Ovary (tissue), 7 donors: ENCODE measurements at regions not wholly inside any gene's neighbourhood (a gene's known extent, or its start where the extent isn't known, plus 50 kb on each side); places are given as distances from the start of the nearest gene placed in this dataset.

Source experiments
- DNase-seq, 5 donors: peaks; one replicate each; pipeline ENCODE4 v3.0.0-alpha.2; 2019 to 2020
- H3K27ac ChIP-seq, 2 donors: fragments of 200-600 bp; one replicate each; pipeline versions ENCODE4 v1.5.1 to v1.8.0; 2019 to 2022
- H3K27me3 ChIP-seq: fragments of 200-600 bp; one replicate; pipeline ENCODE4 v1.8.0; 2022
- H3K36me3 ChIP-seq: fragments of 200-600 bp; sonication (generic); one replicate; pipeline ENCODE4 v1.5.1; 2019
- H3K4me1 ChIP-seq: one replicate; pipeline ENCODE4 v1.8.1; 2013; ENCODE audit warnings: mild to moderate bottlenecking, moderate library complexity; ENCODE audit not compliant: insufficient read depth
- H3K4me3 ChIP-seq: fragments of 200-600 bp; sonication (generic); one replicate; pipeline ENCODE4 v1.5.1; 2017
- H3K9me3 ChIP-seq, 2 donors: fragments of 200-600 bp in 1 of 2; sonication (generic) in 1 of 2; one replicate each; pipeline versions ENCODE4 v1.5.1 to v1.8.1; 2013 to 2019; ENCODE audit warnings: mild to moderate bottlenecking in 1 of 2, moderate library complexity in 1 of 2
- EP300 ChIP-seq: sonication (generic); formaldehyde crosslinking; IDR thresholded peaks from one replicate; pipeline ENCODE4 v1.6.1; 2017; ENCODE audit warnings: antibody characterized with exemption
- POLR2A ChIP-seq: fragments of 450-650 bp; IDR thresholded peaks from one replicate; pipeline ENCODE4 v1.6.1; 2017; ENCODE audit warnings: antibody characterized with exemption, mild to moderate bottlenecking, moderate library complexity
- WGBS, 3 donors: extraction: QIAGEN DNeasy Blood & Tissue Kit in 1 of 3; methylation state at CpG; one replicate each; pipeline versions ENCODE4 v1.1.5 to v1.1.7; 2013 to 2017; 5-methylcytosine and 5-hydroxymethylcytosine counted together
- intact Hi-C, 4 donors: fragments of 100-400 bp; cut with DNase I; formaldehyde crosslinking; loops; one replicate each; pipeline versions ENCODE4 v1.11.0 to v1.15.1; 2022 to 2023
- TF ChIP-seq, protein P1 (sequence below), 3 donors: fragments of 450-650 bp in 2 of 3; fragments of 200-600 bp in 1 of 3; IDR thresholded peaks; one replicate each; pipeline versions ENCODE4 v1.5.1 to v1.8.0; 2016 to 2022; ENCODE audit warnings: antibody characterized with exemption in 3 of 3, mild to moderate bottlenecking in 1 of 3
- donor health status: DM: no; HTN: no; CAD: no; lungs with moderate emphysema.
- donor health status: DM: no; HTN: no; CAD: no.
- donor health status: Bipolar disorder and iron deficiency.
- donor health status: DM: no; HTN: no; CAD: no.
- donor health status: DM: yes; HTN: yes; CAD: no.

DNA sequence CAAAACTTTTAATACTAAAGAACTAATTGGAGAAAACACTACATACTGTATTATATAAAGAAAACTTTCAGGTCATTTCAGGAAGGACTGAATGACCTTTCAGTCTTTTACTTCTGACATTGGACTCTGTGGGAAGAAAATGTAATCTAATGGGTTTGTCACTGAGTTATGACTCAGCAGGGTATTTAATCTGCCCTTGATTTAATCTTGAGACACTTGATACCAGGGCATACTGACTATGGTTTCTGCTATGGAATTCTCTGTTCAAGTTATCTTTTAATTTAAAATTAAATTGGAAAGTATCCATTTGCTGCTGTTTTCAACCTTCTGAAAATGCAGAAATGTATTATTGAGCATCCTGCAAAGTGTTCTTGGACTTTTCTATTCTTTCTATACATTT is 354.2 kb upstream of the GALNT5 start:
- no peaks in the 10 kb centered on the region for H3K9me3 ChIP-seq
- no peak overlapping the region for H3K4me3 ChIP-seq
- no peak for DNase-seq
- no peaks in the 10 kb centered on the region for H3K27me3 ChIP-seq
- H3K27ac ChIP-seq = no peak overlapping the region
- no peaks in the 10 kb centered on the region for H3K36me3 ChIP-seq
- H3K4me1 ChIP-seq = no peaks in the 10 kb centered on the region
- TF ChIP-seq EP300 (no peak), POLR2A (no peak)
- TF ChIP-seq, protein P1, sequence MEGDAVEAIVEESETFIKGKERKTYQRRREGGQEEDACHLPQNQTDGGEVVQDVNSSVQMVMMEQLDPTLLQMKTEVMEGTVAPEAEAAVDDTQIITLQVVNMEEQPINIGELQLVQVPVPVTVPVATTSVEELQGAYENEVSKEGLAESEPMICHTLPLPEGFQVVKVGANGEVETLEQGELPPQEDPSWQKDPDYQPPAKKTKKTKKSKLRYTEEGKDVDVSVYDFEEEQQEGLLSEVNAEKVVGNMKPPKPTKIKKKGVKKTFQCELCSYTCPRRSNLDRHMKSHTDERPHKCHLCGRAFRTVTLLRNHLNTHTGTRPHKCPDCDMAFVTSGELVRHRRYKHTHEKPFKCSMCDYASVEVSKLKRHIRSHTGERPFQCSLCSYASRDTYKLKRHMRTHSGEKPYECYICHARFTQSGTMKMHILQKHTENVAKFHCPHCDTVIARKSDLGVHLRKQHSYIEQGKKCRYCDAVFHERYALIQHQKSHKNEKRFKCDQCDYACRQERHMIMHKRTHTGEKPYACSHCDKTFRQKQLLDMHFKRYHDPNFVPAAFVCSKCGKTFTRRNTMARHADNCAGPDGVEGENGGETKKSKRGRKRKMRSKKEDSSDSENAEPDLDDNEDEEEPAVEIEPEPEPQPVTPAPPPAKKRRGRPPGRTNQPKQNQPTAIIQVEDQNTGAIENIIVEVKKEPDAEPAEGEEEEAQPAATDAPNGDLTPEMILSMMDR (IDR thresholded peaks at IDR 0.05) = no peak
- intact Hi-C loops = no loop called here

DNA sequence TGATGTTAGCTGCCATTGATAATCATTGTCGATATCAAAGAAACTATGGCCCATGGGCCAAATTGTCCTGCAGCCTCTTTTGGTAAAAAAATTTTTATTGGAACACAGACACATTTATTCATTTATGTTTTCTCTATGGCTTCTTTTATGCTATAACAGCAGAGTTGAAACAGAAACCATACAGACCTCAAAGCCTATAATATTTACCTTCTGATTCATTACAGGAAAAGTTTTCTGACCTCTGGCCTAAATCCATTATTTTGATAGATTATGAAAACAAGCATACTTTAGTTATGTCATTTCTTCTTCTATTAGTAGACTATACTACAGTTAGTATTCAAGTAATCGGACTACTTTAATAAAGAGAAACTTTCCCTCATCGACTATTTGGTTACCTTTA is 349.7 kb upstream of the GALNT5 start:
- no peaks in the 10 kb centered on the region for H3K36me3 ChIP-seq
- H3K9me3 ChIP-seq = no peaks in the 10 kb centered on the region
- no peaks in the 10 kb centered on the region for H3K4me1 ChIP-seq
- DNase-seq = no peak
- WGBS, 3 donors = 58 to 63% (median 59%) methylated on average over 3 of the region's 3 CpGs
- no peak overlapping the region for H3K4me3 ChIP-seq
- no peak overlapping the region for H3K27ac ChIP-seq
- no peaks in the 10 kb centered on the region for H3K27me3 ChIP-seq
- intact Hi-C loops = no loop called here
- TF ChIP-seq EP300 = no peak
- TF ChIP-seq, protein P1 (IDR thresholded peaks at IDR 0.05) = no peak
- no peak for TF ChIP-seq POLR2A

DNA sequence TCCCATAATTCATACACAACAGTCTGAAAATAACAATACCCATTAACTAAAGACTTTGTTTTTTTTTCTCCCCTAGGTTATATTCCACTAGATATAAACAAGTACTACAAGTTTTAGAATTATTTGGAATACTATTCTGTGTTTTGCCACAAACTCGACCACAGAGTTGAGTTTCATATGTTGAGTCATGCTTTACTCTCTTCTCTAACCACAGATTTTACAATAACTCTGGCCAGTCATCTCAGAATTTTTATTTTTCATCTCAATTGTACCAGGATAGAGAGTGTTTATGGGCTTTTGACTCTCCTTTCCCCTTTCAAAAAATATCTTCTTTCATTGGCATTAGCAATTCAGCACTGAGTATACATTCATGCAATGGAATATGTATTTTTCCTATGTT is 348.7 kb upstream of the GALNT5 start:
- Histone ChIP-seq H3K27ac (no peak overlapping the region), H3K4me1 (no peaks in the 10 kb centered on the region), H3K27me3 (no peaks in the 10 kb centered on the region), H3K36me3 (no peaks in the 10 kb centered on the region), H3K4me3 (no peak overlapping the region), H3K9me3 (no peaks in the 10 kb centered on the region)
- TF ChIP-seq EP300 = no peak
- TF ChIP-seq POLR2A = no peak
- TF ChIP-seq, protein P1 (IDR thresholded peaks at IDR 0.05) = no peak
- intact Hi-C loops = no loop called here
- DNase-seq = no peak
- 8 to 30% (median 9%) methylated on average over 1 of the region's 1 CpG for WGBS, 3 donors

DNA sequence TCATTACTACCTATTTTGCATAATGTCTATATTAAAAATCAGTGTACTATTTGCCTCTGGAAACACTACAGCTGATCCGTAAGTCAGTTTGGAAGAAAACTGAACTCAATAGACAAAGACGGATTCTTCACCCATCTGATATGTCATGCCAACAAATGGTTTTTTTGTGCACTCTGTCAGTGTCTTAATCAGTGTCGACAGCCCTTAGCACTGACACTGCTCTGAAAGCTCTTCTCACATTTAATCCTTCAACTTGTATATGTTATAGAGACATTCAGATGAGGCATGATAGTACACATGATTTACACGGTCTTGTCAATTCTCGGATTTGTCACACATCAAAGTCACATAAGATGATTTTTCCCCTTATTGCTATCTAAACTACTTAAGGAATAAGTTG is 347.5 kb upstream of the GALNT5 start:
- 83 to 85% (median 83%) methylated on average over 5 of the region's 5 CpGs for WGBS, 3 donors

More for the DNA sequence above, 347.5 kb upstream of the GALNT5 start:
- H3K27ac ChIP-seq = no peak overlapping the region
- H3K4me1 ChIP-seq = no peaks in the 10 kb centered on the region
- no peak overlapping the region for H3K4me3 ChIP-seq
- no peak for DNase-seq
- intact Hi-C loops = no loop called here
- H3K36me3 ChIP-seq = no peaks in the 10 kb centered on the region
- TF ChIP-seq, protein P1 (IDR thresholded peaks at IDR 0.05) = no peak
- no peak for TF ChIP-seq EP300
- no peak for TF ChIP-seq POLR2A
- no peaks in the 10 kb centered on the region for H3K27me3 ChIP-seq
- H3K9me3 ChIP-seq = no peaks in the 10 kb centered on the region
